ENCODE measurements at regions not wholly inside any gene's neighbourhood (a gene's known extent, or its start where the extent isn't known, plus 50 kb on each side); places are given as distances from the start of the nearest gene placed in this dataset.
A peak's percentile ranks its signal among the peaks of the same experiment; 100 is the strongest.
"Not testable (repeated sequence)": the region's sequence is repeated elsewhere in the genome, so short reads cannot be mapped to it uniquely, and the experiment has no call there.

DNA sequence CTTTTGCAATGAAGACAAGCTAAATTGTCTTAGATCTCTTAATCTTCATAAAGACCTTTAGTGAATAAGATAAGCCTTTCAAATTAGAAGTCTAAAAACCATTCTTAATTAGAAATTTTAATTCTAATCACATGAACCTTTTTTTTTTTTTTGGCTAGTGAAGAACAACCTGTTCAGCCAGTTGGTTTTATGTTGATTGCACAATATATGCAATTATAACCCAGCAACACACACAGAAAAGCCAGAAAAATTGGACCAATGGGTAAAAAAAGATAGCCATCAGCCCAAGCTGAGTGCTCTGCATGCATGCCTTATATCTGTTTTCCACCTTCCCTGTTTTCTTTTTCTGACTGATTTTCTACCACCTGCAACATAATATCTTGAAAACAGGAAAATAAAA lies 252.2 kb downstream of the SYT10 start:
- no peak for DNase-seq (ENCODE audit: low read depth)

DNA sequence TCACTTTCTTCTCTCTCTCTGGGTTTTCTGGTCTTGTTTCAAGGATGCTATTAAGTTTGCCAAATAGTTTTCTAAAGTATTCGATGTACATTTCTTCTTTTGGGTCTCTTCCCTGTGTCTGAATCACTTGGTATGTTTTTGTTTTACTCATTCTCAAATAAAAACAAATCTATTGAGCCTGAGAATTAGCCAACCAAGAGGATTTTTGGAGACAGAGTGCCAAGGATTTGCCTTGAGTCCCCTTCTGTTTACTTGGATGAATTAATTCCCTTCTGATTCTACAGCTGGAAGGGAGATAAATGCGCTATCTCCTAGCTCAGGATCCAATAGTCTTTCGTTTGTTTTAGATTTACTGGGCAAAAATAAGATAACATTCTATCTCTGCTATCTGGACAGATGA lies 255.5 kb downstream of the SYT10 start:
- DNase-seq (ENCODE audit: low read depth): peak; percentile 20

DNA sequence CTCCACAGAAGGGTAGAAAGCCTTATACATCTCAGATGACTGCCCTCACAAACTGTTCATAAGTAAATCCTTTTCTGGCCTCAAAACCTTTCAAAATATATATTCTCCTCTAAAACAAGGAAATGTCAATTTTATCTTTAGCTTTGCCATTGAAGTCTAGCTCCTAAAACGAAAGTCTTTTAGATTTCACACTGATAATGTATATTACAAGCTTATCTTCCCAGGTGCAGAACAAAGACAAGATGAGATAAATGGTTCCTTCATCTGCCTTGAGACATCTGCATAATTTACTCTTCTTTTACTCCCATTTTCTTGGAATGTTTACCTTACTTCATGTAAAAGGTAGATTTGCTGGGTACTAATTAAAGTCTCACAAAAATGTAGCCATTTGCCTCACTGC lies 257.1 kb downstream of the SYT10 start:
- no peak for DNase-seq (ENCODE audit: low read depth)

DNA sequence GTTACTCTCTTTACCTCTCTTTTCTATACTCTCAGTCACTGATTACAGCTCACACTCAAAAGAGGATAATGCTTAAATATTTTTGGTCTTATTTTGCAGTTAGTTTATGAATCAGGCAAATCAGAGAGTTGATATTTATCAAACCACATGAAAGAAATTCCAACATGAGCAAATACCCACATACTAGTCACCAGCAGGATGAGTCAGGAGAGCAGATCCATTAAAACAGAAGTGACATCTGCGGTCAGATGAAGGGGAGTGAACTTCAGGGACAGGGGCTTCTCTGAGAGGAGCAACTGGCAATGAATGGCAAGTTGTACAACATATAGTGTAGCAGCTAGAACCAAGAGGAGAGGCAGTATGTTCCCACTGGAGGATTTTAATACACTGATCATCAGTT lies 258.7 kb downstream of the SYT10 start:
- peak; percentile 93 for DNase-seq (ENCODE audit: low read depth)

DNA sequence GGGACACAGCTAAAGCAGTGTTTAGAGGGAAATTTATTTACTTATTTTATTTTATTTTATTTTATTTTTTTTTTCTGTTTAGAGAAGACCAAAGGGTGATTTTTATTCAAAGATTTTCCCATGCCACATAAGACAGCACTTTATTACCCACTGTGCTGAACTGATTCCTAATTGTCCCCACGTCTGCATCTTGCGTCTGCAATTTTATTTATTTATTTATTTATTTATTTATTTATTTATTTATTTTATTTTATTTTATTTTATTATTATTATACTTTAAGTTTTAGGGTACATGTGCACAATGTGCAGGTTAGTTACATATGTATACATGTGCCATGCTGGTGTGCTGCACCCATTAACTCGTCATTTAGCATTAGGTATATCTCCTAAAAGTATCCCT lies 269.7 kb upstream of the PKP2 start:
- not testable (repeated sequence) for DNase-seq (ENCODE audit: low read depth)

DNA sequence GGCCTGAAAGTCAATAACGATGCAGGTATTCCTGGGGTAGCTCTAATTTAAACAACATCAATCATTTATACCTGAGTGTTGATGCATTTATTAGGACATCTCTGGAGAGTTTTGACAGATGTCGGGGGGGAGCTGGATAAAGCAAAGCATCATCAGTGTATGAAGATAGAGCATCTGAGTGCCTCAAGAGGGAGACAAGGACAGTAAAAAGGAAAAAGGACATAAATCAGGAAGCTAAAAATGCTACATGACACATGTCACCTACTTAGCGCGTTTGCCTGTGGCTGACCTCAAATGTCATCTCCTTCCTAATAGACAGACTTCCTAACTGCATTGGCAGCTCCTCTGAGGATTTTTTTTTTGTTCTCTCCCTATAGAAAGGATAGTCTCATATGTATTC lies 259.5 kb upstream of the PKP2 start:
- DNase-seq (ENCODE audit: low read depth): no peak

DNA sequence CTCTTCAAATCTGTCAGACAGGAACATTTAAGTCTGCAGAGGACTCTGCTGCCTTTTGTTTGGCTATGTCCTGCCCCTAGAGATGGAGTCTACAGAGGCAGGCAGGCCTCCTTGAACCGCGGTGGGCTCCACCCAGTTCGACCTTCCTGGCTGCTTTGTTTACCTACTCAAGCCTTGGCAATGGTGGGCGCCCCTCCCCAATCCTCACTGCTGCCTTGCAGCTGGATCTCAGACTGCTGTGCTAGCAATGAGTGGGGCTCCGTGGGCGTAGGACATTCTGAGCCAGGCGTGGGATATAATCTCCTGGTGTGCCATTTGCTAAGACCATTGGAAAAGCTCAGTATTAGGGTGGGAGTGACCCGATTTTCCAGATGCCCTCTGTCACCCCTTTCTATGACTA lies 250.7 kb upstream of the PKP2 start:
- DNase-seq (ENCODE audit: low read depth): not testable (repeated sequence)

DNA sequence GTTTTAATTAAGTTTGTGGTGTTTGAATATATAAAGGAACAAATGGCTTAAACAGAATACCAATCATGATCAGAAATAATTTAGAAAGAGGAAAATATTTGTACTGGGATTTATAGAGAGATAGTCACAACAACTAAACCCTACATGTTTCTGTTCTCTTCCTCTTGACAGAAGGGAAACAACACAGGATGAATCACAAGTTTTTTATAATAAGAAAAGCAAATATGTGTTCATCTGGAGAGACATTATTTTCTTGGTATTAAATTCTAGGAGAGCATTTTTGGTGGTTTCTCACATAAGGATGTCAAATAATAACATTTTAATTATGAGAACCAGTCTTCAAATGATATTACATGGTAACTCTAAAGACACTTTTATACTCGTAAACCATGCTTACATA lies 232.9 kb upstream of the PKP2 start:
- DNase-seq (ENCODE audit: low read depth): no peak

DNA sequence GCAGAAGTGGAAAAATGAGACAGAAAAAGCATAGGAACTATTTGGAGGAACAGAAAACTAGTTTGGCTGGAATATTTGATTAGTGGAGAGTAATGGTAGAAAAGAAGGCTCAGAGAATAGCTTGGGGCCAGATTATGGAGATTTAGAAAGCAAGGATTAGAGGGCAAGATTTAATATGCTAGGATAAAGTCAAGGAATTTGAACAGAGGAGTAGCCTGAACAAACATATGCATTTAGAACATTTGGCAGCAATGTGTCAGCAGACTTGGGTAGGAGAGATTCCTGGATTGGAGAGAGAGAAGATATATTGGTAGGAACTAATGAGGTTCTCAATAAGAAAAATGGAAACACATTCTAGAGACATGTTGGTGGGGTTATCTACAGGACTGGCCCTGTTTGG lies 229.2 kb upstream of the PKP2 start:
- DNase-seq (ENCODE audit: low read depth): no peak

DNA sequence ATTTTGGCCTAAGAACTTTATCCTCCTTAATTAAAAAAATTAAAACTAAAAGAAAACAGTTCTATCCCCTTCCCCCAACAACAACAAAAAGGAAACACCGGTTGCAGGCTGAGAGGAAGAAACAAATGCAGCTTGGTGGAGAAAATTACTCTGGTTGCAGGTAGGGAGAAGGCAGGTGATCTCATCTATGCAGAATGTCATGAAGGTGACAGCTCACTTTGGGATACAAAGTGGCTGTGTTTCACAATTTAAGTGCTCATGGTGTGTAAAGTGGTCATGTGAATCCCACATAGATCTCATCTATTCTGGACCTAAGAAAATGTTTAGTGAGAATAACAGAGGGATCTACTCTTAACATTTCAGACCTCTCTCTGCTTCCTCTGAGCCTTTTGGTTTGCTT lies 219.7 kb upstream of the PKP2 start:
- DNase-seq (ENCODE audit: low read depth): no peak

DNA sequence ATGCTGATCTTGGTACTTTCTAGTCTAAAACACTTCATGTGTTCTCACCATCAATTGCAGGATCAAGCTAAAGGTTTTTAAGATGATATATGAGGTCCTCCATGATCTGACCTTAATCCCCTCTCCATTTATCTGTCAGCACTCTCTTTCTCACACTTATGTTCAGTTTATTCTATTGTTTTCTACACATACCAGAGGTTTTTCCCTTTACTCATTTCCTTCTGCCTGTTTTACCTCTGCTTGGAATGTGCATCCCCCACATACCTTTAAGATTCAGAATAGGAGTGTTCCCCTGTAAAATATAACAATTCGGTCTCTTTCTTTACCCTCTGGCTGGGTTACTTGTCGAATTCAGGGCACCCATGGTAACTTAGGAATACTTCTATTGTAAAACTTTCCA lies 219.1 kb upstream of the PKP2 start:
- no peak for DNase-seq (ENCODE audit: low read depth)

DNA sequence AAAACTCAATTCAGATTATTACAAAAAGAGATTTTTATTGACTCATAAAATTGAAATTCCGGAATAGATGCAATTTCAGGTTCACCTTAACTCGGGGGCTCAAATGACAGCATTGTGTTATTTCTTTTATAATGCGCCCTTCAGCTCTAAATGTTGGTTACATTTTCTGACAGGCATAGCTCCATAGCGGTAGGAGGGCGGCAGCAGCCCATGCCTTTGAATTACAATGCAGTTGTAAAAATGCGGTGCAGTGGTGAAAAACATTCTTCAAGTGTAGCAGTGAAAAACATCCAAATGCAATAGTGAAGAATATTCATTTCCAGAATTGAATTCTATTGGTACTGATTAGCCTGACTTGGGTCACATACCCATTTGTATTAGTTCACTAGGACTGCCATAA lies 215.3 kb upstream of the PKP2 start:
- DNase-seq (ENCODE audit: low read depth): no peak

DNA sequence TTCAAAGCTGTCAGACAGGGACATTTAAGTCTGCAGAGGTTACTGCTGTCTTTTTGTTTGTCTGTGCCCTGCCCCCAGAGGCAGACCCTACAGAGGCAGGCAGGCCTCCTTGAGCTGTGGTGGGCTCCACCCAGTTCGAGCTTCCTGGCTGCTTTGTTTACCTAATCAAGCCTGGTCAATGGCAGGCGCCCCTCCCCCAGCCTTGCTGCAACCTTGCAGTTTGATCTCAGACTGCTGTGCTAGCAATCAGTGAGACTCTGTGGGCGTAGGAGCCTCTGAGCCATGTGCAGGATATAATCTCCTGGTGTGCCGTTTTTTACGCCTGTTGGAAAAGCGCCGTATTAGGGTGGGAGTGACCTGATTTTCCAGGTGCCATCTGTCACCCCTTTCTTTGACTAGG lies 211.2 kb upstream of the PKP2 start:
- not testable (repeated sequence) for DNase-seq (ENCODE audit: low read depth)

DNA sequence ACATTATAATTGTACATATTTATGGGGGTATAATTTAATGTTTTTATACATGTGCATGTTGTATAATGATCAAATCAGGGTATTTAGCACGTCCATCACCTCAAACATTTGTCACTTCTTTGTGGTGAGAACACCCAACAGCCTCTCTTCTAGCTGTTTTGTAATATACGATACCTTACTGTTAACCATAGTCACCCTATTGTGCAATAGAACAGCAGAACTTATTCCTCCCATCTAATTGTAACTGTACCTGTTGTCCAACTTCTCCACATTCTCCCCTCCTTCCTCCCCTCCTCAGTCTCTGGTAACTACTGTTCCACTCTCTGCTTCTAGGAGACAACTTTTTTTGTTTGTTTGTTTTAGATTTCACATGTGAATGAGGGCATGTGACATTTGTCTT lies 197.0 kb upstream of the PKP2 start:
- no peak for DNase-seq (ENCODE audit: low read depth)

DNA sequence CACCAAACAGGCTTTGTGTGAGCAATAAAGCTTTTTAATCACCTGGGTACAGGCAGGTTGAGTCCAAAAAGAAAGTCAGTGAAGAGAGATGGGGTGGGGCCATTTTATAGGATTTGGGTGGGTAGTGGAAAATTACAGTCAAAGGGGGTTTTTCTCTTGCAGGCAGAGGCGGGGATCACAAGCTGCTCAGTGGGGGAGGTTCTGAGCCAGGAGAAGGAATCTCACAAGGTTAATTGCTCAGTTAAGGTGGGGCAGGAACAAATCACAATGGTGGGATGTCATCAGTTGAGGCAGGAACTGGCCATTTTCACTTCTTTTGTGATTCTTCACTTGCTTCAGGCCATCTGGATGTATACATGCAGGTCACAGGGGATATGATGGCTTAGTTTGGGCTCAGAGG lies 191.3 kb upstream of the PKP2 start:
- DNase-seq (ENCODE audit: low read depth): not testable (repeated sequence)

DNA sequence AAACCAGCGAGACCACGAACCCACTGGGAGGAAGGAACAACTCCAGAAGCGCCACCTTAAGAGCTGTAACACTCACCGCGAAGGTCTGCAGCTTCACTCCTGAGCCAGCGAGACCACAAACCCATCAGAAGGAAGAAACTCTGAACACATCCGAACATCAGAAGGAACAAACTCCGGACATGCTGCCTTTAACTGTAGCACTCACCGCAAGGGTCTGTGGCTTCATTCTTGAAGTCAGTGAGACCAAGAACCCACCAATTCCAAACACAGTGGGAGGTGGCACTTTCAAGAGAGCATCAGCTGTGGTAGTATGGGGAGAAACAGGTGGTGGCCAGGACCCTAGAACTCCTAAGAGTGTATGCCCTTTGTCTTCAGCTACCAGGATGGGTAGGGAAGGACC lies 179.8 kb upstream of the PKP2 start:
- not testable (repeated sequence) for DNase-seq (ENCODE audit: low read depth)

DNA sequence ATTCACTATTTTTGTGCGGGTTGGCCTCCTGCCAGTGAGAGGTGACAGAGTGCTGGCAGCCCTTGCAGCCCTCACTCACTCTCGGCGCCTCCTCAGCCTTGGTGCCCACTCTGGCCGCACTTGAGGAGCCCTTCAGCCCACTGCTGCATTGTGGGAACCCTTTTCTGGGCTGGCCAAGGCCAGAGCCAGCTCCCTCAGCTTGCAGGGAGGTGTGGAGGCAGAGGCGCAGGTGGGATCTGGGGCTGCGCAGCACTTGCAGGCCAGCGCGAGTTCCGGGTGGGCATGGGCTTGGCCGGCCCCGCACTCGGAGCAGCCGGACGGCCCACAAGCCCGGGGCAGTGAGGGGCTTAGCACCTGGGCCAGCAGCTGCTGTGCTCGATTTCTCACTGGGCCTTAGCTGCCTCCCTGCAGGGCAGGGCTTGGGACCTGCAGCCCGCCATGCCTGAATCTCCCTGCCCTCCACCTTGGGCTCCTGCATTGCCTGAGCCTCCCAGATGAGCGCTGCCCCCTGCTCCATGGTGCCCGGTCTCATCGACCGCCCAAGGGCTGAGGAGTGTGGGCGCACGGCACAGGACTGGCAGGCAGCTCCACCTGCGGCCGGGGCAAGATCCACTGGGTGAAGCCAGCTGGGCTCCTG lies 178.7 kb upstream of the PKP2 start:
- not testable (repeated sequence) for DNase-seq (ENCODE audit: low read depth)

DNA sequence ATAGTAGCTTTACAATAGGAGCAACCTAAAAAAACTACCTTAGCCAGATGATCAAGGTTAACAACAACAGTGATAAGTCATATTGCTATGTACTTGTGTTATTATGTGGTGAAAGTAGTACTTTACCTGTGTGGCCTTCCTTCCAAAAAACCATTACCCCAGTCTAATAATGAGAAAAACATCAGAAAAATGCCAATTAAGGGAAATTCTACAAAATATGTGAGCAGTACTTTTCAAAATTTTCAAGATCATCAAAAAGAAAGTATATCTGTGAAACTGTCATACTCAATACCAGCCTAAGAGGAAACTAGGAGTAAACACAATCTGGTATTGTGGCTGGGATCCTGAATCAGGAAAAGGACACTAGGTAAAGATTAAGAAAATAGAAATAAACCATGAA lies 165.3 kb upstream of the PKP2 start:
- DNase-seq (ENCODE audit: low read depth): no peak

DNA sequence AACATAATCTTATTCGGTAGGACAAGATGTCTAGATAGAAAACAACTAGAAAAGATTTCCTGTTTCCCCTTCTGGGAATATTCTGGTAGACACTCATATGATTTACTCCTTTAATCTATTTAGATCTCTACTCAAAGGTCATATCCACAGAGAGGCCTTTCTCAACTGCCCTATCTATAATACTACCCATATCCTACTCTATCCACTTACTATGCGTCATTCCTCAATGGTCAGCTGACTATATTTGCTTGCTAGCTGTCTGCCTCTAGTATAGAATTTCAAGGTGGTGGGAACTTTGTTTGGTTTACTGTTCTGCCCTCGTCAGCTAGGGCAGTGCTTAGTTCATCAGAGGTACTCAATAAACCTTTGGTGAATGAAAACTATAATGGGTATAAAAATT lies 157.8 kb upstream of the PKP2 start:
- DNase-seq (ENCODE audit: low read depth): no peak

DNA sequence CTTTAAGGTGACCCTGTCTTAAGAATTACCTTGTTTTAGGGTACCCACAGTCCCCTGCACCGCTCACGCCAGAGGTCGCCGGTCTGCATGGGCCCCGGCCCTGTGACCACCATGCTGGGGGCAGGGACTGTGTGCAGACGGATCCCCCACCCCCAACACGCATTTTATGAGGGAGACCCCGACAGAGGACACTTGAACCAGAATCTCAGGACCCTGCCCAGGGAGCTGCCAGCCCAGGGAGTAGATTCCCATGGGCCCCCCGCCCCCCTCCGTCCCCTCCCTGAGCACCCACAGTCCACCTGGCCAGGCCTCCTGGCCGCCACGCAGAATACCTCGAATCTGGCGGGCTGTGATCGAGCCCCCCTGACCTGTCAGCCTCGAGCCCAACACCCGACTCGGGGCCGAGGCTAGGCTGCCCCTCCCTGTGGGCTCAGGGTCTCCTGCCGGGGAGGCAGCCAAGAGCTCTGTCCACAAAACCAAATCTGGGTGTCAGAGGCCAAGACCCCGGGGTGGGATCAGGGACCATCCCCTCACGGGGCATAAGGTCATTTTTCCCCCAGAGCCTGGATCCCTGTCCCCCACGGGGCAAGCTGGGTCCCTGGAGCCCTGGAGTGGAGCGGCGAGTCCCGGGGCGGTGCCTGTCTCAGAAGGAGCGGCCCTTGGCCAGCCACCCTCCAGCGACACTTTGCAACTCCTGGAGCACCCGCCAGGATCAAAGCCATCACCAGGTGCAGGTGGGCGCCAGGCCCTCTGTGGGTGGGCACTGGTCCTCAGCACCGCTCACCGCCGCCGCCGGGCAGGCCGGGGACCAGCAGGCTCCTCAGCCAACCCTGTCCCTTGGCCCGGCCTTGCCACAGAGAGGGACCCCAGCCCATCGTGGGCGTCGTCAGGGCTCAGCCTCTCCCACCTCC lies 155.8 kb upstream of the PKP2 start:
- DNase-seq (ENCODE audit: low read depth): no peak

DNA sequence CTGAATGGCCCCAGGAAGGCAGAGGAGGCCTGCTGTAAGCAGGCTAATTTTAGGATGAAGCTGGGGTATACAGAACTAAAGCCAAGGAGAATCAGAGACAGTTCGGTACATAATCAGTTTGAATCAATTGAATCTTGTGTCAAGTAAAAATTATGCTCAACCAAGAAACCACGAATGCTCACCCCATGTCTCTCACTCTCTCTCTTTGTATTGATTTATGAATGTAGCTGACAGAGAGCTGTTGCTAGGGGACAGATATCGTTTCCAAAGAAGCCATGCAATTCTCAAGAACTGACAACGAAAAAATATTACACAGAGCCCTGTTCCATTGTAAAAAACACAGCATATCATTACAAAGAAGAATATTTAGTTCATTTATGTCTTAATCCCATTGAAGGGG lies 151.1 kb upstream of the PKP2 start:
- DNase-seq (ENCODE audit: low read depth): no peak

DNA sequence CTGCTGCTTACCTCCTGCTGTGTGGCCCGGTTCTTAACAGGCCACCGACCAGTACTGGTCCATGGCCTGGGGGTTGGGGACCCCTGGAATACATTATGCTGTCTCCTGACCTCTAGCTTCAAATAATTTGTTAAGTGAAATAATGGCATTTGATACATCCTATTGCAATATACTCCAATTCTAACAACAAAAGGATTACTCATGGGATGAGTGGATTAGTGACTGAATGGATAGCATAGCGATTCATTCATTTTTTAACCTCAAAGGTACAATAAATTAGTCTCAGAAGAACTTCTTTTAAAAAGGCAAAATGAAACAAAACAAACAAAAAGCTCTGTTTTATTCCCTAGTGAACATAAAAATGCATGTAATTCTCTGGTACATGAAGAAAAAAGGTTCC lies 147.9 kb upstream of the PKP2 start:
- no peak for DNase-seq (ENCODE audit: low read depth)

DNA sequence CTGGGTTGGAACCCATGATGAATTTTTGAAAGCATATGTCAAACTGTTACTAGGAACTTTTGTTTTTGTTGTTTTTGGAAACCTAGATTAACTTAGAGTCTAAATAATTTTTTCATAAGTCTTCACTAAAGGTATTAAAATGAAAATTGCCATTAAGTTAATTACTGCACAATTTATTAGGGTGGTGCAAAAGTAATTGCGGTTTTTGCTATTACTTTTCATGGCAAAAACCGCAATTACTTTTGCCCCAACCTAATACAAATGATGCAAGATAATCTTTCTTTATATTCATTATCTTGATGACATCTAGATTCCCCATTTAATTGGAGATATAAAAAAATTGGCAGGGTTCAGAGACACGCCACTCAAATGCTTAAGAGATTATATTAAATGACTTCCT lies 145.0 kb upstream of the PKP2 start:
- no peak for DNase-seq (ENCODE audit: low read depth)

DNA sequence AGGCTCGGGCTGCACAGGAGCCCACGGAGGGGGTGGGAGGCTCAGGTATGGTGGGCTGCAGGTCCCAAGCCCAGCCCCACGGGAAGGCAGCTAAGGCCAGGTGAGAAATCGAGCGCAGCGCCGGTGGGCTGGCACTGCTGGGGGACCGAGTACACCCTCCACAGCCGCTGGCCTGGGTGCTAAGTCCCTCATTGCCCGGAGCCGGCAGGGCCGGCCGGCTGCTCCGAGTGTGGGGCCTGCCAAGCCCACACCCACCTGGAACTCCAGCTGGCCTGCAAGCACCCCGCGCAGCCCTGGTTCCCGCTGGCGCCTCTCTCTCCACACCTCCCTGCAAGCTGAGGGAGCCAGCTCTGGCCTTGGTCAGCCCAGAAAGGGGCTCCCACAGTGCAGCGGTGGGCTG lies 137.4 kb upstream of the PKP2 start:
- not testable (repeated sequence) for DNase-seq (ENCODE audit: low read depth)
